ENCODE measurements at regions not wholly inside any gene's neighbourhood (a gene's known extent, or its start where the extent isn't known, plus 50 kb on each side); places are given as distances from the start of the nearest gene placed in this dataset.

- TF ChIP-seq POLR2AphosphoS5 (IDR thresholded peaks at IDR 0.05) (no peak), POLR2A (IDR thresholded peaks at IDR 0.05) (no peak)
- TF ChIP-seq, protein P1, sequence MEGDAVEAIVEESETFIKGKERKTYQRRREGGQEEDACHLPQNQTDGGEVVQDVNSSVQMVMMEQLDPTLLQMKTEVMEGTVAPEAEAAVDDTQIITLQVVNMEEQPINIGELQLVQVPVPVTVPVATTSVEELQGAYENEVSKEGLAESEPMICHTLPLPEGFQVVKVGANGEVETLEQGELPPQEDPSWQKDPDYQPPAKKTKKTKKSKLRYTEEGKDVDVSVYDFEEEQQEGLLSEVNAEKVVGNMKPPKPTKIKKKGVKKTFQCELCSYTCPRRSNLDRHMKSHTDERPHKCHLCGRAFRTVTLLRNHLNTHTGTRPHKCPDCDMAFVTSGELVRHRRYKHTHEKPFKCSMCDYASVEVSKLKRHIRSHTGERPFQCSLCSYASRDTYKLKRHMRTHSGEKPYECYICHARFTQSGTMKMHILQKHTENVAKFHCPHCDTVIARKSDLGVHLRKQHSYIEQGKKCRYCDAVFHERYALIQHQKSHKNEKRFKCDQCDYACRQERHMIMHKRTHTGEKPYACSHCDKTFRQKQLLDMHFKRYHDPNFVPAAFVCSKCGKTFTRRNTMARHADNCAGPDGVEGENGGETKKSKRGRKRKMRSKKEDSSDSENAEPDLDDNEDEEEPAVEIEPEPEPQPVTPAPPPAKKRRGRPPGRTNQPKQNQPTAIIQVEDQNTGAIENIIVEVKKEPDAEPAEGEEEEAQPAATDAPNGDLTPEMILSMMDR (IDR thresholded peaks at IDR 0.05) = no peak
These were observed 207.0 kb upstream of the FAM9B start for GRCh38 chrX:9240956-9241355.
